ENCODE measurements at regions not wholly inside any gene's neighbourhood (a gene's known extent, or its start where the extent isn't known, plus 50 kb on each side); places are given as distances from the start of the nearest gene placed in this dataset.
"Not testable (repeated sequence)": the region's sequence is repeated elsewhere in the genome, so short reads cannot be mapped to it uniquely, and the experiment has no call there.

DNA sequence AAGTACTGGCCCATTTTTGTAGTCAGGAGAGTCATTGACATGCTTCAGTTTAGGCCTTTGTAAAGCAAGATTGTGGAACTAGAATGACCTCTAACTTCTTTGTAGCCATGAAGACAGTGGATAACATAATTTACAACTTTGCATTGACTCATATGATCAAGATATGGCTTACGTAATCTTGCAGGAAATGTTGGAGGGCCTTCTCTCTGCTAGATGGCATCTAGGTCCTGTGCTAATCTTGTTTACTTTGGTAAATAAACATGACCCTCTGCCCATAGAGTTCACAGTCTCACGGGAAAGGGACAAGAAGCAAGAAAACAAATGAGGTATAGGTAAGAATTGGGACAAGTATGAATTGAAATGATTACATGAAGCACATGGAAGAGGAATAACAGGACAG is 355.2 kb upstream of the ARID1B start:
- ATAC-seq = no peak
- TF ChIP-seq ZNF70 (CRISPR knock-in tag; IDR thresholded peaks at IDR 0.05) (no peak), SNAI2 (CRISPR knock-in tag; IDR thresholded peaks at IDR 0.05) (no peak), GLIS3 (CRISPR knock-in tag; IDR thresholded peaks at IDR 0.05) (no peak), TCF4 (CRISPR knock-in tag; IDR thresholded peaks at IDR 0.05; ENCODE audit: borderline replicate concordance) (no peak), PATZ1 (CRISPR knock-in tag; IDR thresholded peaks at IDR 0.05; ENCODE audit: borderline replicate concordance) (no peak), ZFP3 (CRISPR knock-in tag; IDR thresholded peaks at IDR 0.05) (no peak), ISL1 (CRISPR knock-in tag; IDR thresholded peaks at IDR 0.05) (no peak), ZFP30 (CRISPR knock-in tag; IDR thresholded peaks at IDR 0.05) (no peak), ARNTL (CRISPR knock-in tag; IDR thresholded peaks at IDR 0.05; ENCODE audit: borderline replicate concordance, low read depth) (no peak), PPARA (CRISPR knock-in tag; IDR thresholded peaks at IDR 0.05; ENCODE audit: borderline replicate concordance) (no peak)
- TF ChIP-seq, protein P1, sequence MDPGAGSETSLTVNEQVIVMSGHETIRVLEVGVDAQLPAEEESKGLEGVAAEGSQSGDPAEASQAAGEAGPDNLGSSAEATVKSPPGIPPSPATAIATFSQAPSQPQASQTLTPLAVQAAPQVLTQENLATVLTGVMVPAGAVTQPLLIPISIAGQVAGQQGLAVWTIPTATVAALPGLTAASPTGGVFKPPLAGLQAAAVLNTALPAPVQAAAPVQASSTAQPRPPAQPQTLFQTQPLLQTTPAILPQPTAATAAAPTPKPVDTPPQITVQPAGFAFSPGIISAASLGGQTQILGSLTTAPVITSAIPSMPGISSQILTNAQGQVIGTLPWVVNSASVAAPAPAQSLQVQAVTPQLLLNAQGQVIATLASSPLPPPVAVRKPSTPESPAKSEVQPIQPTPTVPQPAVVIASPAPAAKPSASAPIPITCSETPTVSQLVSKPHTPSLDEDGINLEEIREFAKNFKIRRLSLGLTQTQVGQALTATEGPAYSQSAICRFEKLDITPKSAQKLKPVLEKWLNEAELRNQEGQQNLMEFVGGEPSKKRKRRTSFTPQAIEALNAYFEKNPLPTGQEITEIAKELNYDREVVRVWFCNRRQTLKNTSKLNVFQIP (CRISPR knock-in tag; IDR thresholded peaks at IDR 0.05; ENCODE audit: borderline replicate concordance, low read depth) = no peak
- TF ChIP-seq, protein P2, sequence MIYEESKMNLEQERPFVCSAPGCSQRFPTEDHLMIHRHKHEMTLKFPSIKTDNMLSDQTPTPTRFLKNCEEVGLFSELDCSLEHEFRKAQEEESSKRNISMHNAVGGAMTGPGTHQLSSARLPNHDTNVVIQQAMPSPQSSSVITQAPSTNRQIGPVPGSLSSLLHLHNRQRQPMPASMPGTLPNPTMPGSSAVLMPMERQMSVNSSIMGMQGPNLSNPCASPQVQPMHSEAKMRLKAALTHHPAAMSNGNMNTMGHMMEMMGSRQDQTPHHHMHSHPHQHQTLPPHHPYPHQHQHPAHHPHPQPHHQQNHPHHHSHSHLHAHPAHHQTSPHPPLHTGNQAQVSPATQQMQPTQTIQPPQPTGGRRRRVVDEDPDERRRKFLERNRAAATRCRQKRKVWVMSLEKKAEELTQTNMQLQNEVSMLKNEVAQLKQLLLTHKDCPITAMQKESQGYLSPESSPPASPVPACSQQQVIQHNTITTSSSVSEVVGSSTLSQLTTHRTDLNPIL (CRISPR knock-in tag; IDR thresholded peaks at IDR 0.05; ENCODE audit: low read depth) = no peak

DNA sequence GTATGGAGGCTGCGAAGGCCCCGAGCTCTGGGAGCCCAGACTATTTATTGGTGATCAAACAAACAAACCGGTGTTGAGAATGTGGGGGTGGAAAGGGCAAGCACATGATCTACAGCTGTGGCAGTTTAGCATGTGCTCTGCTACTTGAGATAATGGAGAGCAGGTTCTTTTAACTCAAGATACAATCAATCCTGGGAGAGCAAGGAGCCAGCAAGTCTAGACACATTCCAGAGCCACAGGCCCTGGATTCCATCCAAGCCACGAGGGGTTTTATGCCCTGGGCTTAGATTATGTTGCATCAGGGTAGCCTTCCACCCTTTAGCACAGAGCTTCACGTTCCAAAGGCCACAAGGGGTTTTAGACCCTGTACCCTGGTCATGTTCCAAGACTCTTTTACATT is 355.9 kb upstream of the ARID1B start:
- ATAC-seq = not testable (repeated sequence)

DNA sequence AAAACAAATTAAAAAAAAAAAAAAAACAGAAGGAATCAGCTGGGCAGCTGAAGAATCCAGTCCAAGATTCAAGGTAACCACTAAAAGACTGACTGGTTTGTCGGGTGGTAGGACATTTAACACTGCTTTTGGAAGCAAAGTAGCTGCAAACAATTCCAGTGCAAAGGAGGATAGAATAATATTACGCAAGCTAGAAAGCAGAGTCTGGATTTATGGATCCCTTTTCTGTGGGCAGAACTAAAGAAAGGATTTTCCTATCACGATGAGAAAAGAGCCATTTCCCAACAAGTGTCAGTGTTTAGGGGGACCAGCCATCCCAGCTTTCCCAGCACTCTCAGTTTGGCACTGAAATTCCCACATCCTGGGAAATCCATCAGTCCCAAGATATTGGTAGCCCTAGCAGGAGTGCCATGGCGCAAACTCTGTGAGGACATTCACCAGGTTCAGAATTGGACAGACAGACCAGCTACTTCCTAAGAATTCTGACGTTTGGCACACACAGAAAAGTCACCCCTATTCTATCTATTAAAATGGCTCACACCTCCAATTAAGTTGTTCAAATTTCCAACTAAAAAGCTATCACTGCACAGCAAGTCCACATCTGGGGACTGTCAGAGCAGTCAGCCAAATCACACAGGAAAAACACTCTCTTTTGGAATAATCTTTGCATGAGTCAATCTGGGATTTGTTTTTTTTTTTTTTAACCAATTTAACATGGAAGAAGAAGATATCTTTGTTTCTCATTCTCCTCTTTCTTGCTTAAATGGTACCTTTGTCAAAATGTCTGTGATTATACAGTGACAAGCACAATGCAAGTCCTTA is 356.8 kb upstream of the ARID1B start:
- no peak for ATAC-seq
- TF ChIP-seq ZC3H10 (CRISPR knock-in tag; IDR thresholded peaks at IDR 0.05) = no peak
- TF ChIP-seq TCF4 (CRISPR knock-in tag; IDR thresholded peaks at IDR 0.05; ENCODE audit: borderline replicate concordance) = no peak
- TF ChIP-seq RARB (CRISPR knock-in tag; IDR thresholded peaks at IDR 0.05) = no peak
- TF ChIP-seq, protein P1 (CRISPR knock-in tag; IDR thresholded peaks at IDR 0.05; ENCODE audit: borderline replicate concordance, low read depth) = no peak
- no peak for TF ChIP-seq ZFP3 (CRISPR knock-in tag; IDR thresholded peaks at IDR 0.05)
- no peak for TF ChIP-seq PATZ1 (CRISPR knock-in tag; IDR thresholded peaks at IDR 0.05; ENCODE audit: borderline replicate concordance)
- no peak for TF ChIP-seq BACH2 (CRISPR knock-in tag; IDR thresholded peaks at IDR 0.05; ENCODE audit: borderline replicate concordance)
- no peak for TF ChIP-seq GLIS3 (CRISPR knock-in tag; IDR thresholded peaks at IDR 0.05)
- TF ChIP-seq, protein P3, sequence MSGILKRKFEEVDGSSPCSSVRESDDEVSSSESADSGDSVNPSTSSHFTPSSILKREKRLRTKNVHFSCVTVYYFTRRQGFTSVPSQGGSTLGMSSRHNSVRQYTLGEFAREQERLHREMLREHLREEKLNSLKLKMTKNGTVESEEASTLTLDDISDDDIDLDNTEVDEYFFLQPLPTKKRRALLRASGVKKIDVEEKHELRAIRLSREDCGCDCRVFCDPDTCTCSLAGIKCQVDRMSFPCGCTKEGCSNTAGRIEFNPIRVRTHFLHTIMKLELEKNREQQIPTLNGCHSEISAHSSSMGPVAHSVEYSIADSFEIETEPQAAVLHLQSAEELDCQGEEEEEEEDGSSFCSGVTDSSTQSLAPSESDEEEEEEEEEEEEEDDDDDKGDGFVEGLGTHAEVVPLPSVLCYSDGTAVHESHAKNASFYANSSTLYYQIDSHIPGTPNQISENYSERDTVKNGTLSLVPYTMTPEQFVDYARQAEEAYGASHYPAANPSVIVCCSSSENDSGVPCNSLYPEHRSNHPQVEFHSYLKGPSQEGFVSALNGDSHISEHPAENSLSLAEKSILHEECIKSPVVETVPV (CRISPR knock-in tag; IDR thresholded peaks at IDR 0.05) = no peak
- TF ChIP-seq CSDC2 (CRISPR knock-in tag; IDR thresholded peaks at IDR 0.05) = no peak
- TF ChIP-seq, protein P2 (CRISPR knock-in tag; IDR thresholded peaks at IDR 0.05; ENCODE audit: low read depth) = no peak
